ENCODE measurements at regions not wholly inside any gene's neighbourhood (a gene's known extent, or its start where the extent isn't known, plus 50 kb on each side); places are given as distances from the start of the nearest gene placed in this dataset.

- TF ChIP-seq TCF7L2 (IDR thresholded peaks at IDR 0.05; ENCODE audit: low read depth, low read length), result no peak
- TF ChIP-seq ZNF24 (IDR thresholded peaks at IDR 0.05), result no peak
- TF ChIP-seq TAF15 (IDR thresholded peaks at IDR 0.05; ENCODE audit: low read depth, low read length), result no peak
- TF ChIP-seq ZNF551 (CRISPR knock-in tag; IDR thresholded peaks at IDR 0.05), result no peak
- TF ChIP-seq POLR2AphosphoS5 (IDR thresholded peaks at IDR 0.05; ENCODE audit: control insufficient read depth, insufficient read depth, low read depth, low read length), result no peak
- no peak for TF ChIP-seq RAD21 (CRISPR knock-in tag; conservative IDR thresholded peaks at IDR 0.05 in 1 of 2, IDR thresholded peaks at IDR 0.05 in 1 of 2)
- TF ChIP-seq, protein P1, sequence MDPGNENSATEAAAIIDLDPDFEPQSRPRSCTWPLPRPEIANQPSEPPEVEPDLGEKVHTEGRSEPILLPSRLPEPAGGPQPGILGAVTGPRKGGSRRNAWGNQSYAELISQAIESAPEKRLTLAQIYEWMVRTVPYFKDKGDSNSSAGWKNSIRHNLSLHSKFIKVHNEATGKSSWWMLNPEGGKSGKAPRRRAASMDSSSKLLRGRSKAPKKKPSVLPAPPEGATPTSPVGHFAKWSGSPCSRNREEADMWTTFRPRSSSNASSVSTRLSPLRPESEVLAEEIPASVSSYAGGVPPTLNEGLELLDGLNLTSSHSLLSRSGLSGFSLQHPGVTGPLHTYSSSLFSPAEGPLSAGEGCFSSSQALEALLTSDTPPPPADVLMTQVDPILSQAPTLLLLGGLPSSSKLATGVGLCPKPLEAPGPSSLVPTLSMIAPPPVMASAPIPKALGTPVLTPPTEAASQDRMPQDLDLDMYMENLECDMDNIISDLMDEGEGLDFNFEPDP (CRISPR knock-in tag; IDR thresholded peaks at IDR 0.05), result no peak
- TF ChIP-seq, protein P2, sequence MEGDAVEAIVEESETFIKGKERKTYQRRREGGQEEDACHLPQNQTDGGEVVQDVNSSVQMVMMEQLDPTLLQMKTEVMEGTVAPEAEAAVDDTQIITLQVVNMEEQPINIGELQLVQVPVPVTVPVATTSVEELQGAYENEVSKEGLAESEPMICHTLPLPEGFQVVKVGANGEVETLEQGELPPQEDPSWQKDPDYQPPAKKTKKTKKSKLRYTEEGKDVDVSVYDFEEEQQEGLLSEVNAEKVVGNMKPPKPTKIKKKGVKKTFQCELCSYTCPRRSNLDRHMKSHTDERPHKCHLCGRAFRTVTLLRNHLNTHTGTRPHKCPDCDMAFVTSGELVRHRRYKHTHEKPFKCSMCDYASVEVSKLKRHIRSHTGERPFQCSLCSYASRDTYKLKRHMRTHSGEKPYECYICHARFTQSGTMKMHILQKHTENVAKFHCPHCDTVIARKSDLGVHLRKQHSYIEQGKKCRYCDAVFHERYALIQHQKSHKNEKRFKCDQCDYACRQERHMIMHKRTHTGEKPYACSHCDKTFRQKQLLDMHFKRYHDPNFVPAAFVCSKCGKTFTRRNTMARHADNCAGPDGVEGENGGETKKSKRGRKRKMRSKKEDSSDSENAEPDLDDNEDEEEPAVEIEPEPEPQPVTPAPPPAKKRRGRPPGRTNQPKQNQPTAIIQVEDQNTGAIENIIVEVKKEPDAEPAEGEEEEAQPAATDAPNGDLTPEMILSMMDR (IDR thresholded peaks at IDR 0.05 in 2 of 3, conservative IDR thresholded peaks at IDR 0.05 in 1 of 3; ENCODE audit: insufficient read depth in 2 of 3, low read depth in 1 of 3, low read length in 3 of 3), result no peak
These were observed 309.5 kb upstream of the SGCG start for GRCh38 chr13:22871231-22871630.
